ENCODE measurements at regions not wholly inside any gene's neighbourhood (a gene's known extent, or its start where the extent isn't known, plus 50 kb on each side); places are given as distances from the start of the nearest gene placed in this dataset.
"Not testable (repeated sequence)": the region's sequence is repeated elsewhere in the genome, so short reads cannot be mapped to it uniquely, and the experiment has no call there.

DNA sequence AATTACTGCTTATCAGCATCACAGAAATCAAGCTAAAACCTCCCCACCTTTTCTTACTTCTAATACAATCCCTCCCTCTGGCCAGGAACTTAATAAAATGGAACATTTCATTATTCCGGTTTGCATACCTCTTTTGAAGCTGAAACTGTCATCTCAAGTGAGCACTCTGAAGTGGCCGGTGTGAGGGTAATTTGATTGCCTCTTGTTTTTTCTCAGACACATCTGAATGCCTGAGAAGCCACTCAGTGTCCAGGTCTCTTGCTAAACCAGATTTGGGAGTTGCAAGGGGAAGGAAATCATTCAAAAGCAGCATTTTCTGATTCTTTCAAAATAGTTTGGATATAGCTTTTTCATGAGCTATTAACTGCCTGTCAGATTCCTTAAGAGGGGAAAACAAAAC lies 190.3 kb downstream of the C1D start:
- no peak for DNase-seq (ENCODE audit: low spot score)

DNA sequence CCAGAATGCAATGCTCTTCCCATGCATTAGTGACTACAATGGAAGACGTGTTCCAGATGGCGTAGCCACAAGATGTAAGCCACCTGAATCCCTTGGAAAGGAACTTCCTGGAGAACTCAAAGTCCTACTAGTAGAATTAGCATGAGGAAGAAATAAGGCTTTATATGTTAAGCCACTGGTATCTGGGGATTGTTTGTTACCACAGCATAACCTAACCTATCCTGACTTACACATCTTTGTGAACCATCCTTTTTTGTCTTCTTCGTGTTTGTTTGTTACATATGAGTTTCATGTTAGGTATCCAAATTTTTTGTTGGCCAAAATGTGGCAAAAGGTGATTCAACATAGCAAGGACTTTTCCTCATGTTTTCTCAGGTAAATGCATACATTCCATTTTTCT lies 188.9 kb downstream of the C1D start:
- no peak for DNase-seq (ENCODE audit: low spot score)

DNA sequence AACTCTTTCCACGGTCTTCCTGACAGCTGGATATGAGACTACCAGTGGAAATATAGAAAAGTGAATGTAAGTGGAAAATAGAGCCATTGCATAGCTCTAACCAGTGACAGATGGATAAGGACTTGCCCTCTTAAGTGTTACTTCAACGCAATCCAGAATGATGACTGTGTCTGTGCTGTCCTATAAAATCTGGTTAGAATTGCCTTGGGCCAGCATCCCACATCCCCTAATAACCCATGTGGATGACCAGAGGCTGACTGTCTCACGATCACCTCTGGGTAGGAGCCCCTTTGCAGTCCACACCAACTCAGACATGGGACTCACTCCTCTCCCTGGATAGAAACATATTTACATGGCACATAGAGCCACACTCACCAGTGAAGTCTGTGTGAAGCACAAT lies 186.6 kb downstream of the C1D start:
- no peak for DNase-seq (ENCODE audit: low spot score)

DNA sequence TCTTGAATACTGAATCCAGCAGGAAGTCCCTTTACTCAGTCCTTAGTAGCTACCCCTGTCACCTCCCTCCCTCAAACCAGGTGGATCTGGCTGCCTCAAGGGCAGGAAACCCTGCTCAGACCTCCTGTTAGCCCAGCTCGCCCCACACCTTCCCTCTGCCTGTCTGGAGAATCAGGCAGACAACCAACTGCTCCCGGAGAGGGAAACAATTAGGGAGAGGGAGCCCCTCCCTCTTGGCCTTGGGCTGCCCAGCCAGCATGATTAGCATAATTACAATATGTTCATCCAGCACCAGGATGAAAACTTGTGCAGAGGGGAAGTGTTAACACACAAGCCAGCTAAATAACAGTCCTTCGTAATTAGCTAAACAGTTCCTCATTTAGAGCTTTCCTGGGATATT lies 185.5 kb downstream of the C1D start:
- no peak for DNase-seq (ENCODE audit: low spot score)

DNA sequence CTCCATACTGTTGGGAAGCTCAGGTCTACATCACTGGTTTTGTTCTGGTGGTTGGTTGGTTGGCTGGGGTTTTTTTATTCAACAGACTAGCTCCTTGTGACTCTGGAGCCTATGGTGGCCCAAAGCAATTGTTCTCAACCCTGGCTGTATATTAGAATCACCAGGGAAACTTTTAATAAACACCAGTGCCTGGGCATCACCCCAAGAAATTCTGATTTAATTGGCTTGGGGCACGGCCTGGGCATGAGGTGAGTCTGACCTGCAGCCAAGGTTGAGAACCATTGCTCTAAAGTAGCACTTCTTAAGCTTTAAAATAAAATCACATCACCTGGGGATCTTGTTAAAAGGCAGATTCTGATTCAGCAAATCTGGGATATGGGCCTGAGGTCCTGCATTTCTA lies 184.1 kb downstream of the C1D start:
- DNase-seq (ENCODE audit: low spot score): no peak

DNA sequence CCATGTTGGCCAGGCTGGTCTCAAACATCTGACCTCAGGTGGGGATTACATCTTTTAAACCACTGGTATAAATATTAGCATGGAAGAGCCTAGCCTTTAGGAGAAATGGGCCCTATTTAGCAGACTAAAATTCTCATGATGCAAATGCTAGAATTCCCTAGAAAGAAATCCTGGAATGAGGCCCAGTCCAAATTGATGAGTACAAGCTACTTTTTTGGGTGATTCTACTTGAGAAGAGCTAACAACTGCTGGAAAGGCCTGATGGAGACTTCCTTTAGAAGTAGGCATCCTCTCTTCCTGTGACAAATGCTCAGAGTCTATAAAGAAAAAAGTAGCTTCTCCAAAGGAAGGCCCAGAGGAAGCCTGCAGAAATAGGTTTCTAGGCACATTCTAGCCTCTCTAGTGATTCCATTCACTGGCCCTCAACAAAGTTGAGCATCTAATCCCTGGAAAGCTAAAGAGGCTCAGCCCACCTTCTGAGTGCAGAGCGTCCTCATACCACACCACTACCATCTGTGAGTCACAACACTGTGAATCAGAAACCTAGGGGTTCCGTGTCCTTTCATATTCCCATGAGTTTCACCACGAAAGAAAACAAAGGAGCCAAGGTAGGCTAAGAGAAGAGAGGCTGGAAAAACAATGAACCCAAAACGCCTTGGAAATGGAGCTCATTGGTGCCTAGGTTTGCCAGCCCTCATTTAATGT lies 183.1 kb downstream of the C1D start:
- DNase-seq (ENCODE audit: low spot score): no peak

DNA sequence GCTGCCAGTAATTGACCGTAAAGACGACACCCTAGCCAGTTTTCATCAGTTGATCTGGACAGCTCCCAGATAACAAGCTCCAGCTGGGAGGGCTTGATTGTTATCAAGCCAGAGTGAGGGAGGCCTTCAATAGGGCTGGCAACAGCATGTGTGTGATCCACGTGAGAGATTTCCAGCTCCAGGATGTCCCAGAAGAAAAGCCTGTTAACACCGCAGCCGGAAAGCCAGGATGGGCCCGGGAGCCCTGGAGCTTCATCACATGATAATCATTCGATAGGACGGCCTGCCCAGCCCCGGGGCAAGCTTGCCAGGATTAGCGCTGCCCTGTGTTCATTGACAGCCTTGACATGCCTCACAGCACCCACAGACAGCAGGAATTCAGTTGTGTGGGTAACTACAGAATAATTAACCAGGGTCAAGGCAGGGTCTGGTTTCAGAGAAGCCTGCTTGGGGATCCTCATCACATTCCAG lies 182.5 kb downstream of the C1D start:
- no peak for DNase-seq (ENCODE audit: low spot score)

DNA sequence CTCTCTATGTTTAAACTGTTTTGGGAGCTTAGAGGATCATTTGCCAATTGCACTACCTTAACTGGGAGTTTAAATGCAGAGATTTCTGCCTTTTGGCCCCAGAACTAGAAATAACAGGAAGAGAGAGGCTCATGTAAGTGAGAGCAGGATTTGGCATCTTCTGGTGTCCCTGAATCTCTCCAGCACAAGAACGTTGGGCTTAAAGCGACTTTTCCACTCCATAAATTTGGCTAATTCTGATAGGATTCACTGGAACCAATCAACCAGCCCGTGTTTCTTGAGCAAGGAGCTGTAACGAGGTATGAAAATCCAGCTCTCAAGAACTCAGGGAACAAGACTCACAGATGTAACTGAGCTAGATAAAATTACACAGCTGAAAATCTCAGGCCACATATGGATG lies 181.0 kb downstream of the C1D start:
- DNase-seq (ENCODE audit: low spot score): no peak

DNA sequence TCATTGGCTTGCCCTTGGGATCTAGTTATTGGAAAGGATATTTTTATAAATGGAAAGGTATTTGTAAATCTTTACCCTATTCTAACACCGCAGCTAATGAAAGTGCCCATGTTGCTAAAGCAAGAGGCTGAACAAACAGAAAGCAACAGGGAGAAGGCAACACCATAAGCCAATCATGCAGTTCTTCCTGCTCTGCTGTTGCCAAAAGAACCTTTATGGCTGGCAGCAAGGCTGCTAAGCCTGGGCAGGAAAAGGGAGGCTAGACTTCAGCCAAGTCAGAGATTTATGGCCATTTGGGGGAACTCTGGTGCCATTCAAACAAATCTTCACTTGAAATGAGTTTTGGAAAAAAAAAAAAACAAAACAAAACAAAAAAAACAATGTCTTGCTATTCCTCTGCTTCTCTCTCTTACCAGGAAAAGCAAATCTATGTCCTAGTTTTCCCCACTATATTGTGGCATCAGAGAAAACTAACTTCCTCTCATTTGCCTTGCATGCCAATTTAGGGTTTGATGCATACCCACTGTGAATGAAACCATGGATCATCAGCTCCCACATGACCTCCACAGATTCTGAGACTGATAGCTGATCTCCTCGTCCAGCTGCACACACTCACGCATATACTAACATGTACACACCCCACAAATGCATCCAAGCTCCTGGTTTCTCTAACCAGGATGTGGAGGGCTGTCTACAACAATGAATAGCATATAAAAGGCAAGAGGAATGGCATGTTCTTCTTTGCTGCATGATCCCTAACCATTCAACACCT lies 179.3 kb downstream of the C1D start:
- no peak for DNase-seq (ENCODE audit: low spot score)

DNA sequence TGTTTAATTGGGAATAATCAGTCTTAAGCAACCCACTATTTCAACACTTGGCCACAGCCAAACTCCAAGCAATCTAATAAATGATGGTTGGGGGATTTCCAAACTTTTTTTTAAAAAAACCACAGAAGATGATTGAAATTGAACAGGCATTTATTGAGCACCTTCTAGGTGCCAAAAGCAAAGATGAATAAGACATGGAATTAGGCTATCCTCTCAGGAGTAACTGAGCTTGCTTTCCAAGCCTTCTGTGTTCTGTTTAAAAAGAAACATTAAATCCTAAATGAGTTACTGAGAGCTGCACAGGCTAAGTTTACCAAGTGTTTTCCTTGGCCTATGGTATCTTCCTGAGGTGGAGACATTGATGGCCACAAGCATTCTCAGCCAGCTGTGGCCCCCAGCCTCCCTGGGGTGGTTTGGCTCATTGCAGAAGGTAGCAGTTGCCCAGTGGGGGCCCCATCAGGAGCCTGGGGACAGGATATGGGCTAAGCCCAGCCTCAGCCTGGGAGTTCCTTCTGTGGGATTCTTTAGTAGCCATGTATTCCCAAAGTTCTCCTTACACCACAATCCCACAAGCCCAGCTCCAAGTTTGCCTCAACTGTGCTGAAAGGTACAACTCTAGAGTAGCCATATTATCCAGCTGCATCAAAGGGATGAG lies 174.3 kb downstream of the C1D start:
- DNase-seq (ENCODE audit: low spot score): no peak

DNA sequence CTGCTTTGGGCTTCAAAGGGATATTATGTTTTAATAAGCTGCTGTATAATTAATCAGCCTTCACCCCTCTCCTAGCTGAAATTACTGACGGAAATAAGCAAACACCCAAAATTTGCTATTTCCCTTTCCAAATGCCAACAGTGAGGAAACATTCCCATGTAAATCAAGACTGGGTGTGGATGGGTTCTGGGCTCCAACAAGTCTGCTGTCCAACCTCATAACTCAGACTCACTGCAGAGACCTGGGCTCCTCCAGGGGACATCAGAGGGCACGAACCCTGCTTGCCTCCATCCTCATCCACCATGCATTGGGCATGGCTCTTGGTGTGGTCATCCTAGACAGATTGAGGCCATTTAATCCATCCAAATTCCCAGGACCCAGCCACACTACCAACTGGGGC lies 173.7 kb downstream of the C1D start:
- DNase-seq (ENCODE audit: low spot score): no peak

DNA sequence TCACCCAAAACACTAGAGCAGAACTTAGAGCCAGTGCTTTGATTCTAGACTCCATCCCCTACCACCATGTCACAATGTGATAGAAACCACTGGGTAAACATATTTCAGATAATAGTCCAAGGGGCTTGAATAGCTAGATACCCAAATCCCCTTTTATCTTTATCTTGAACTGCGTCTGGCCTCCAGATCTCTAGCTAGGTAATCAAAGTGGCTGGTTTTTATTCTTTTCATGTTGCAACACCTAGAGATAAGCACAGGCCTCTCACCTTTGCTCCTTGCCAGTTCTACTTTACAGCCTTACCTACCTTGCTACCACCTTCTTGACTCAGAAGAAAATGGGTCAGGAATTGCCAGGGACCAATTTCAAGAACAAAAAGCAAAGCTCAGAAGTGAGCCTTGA lies 171.2 kb downstream of the C1D start:
- DNase-seq (ENCODE audit: low spot score): peak; percentile 21

DNA sequence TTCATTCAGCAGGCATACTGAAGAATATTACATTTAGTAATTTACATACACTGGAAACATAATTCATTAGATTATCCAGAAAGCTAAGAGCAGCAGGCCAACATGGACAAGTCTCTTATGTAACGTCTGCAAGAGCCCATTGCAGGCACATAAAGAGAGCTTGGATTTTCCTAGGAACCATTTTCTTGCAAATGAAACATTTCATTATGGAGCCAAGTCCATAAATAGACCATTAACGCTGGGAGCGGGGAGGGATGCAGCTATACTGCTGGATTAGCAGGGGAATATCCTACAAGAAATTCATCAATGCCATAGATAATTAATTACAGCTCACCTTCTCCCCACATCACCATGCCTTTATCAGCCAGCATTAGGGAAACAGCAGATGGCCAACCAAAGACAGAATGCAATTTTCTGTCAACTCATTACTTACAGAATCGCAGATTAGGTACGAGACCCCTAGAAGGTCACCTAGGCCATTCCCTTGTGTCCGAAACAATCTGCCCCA lies 170.4 kb downstream of the C1D start:
- no peak for DNase-seq (ENCODE audit: low spot score)

DNA sequence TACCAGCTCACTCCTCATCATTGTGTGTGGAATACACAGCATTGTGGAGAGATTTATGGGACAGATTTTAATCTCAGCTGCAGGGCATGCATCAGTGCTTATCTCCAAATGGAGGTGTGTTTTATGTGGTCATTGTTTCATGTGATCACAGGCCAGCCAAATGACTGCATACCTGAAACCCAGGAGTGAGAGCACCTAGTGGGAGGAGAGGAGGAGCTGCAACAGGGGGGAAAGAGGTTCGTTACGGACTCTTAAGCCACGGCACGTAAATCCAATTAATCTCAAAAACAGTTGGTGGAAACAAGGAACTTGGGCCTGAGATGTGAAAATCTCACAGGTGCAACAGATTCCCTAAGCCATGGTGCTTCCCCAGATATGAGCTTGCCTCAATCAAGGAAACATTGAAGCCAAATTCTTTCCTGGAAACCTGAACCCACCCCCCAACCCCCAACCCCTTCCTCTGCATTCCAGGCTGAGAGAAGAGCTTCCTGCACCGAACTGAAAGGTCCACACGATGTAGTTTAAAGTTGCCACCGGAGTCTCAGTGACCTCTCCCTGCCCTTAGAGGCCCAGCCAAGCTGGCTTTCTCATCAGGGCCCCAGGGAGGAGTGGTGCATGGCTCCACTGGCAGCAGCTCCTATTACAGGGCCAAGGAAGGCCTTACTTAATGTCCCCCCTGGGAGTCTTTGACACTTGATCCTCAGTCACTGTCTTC lies 167.4 kb downstream of the C1D start:
- no peak for DNase-seq (ENCODE audit: low spot score)

DNA sequence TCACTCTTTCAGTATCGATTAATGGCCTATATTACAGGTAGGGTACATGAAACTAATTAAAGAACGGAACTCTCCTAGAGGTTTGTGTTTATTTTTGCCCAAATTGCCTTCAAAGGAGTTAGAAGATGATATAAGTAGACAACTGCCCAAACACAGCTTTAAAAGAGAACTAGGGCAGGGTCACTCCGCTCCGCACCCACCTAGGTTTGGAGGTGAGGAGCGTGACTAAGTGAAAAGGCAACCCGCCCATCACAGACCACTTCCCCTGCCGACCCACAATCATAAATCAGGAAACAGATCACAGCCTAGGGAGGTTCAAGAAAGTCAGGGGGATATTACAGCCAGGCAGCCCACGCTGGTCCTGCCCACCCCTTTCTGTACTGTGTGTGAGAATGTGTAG lies 166.7 kb downstream of the C1D start:
- DNase-seq (ENCODE audit: low spot score): no peak

DNA sequence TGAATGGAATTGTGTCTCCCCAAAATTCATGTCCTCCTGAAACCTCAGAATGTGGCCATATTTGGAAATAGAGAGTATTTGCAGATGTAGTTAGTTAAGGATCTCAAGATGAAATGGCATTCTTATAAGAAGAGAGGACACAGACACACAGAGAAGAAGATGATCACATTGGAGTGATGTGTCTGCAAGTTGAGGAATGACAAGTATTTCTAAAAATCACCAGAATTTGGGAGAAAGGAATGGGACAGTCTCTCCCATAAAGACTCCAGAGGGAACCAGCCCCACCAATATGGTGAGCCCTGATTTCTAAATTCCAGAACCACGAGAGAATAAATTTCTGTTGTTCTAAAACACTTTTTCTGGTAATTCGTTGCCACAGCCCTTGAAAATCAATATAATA lies 166.3 kb downstream of the C1D start:
- no peak for DNase-seq (ENCODE audit: low spot score)

DNA sequence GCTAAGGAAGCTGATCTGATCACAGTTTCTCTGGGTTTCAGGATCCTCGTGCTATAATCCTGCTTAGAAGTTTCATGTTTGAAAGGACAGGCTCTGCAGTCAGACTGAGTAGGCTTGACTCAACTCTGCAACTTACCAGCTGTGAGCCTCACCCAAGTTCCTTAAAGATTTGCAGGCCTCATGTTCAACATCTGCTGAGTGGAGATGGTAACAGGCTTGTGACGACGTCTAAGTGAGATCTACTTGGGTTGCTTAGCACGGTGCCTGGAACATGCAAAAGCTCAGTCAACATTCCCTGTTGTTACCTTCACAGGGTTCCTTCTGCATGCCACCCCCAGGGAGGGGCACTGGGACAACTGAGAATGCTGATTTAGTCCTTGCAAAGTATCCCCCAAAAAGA lies 164.2 kb downstream of the C1D start:
- DNase-seq (ENCODE audit: low spot score): no peak

DNA sequence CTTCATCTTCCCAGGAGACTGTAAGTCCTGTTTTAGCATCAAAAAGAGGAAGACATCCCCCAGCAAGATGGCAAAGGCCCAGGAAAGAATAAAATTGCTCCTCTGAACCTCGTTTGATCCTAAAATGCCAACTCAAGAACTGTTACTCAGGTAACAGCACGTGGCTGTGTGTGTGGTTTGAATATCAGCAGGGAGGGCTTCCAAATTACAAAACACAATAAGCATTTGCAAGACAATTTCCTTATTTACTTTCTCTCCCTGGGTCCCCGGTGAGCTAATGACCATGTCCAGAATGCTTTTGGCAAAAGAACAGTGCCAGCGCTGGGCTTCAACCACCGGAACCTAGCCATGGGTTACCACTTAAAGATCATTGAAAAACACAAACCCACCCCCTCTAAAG lies 163.6 kb downstream of the C1D start:
- DNase-seq (ENCODE audit: low spot score): no peak

DNA sequence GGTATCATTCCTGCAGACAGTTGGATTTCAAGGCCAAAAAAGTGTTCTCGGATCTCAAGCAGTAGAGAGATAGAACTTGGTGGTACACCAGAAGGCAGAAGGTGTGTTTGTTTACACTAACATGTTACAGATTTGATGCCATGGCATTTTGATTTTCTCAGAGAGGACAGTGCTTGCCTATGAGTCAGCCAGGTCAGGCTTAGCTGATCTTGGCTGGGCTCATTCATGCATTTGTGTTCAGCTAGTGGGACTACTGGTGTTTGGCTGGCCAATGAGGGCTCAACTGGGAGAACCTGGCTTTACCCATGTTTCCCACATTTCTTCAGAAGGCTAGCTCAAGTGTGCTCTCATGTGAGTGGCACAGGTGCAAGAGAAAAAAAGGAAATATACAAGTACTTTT lies 162.0 kb downstream of the C1D start:
- no peak for DNase-seq (ENCODE audit: low spot score)

DNA sequence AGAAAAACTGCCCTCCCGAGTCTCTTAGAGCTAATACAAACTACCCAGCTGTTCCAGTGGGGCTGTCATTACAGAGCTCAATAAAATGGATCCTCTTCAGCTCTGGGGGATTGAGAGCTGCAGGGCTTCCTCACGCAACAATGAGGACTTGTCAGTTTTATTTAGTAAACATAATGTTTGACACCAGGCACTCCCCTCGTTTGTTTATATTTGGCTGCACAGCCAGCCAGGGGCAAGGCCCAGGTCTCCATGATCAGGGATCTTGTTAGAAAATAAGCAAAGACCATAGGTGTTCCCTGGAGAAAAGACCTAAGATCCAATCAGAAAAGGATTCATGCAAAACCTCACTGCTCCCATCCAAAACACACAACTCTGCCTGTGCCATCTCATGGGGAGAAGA lies 158.2 kb downstream of the C1D start:
- no peak for DNase-seq (ENCODE audit: low spot score)

DNA sequence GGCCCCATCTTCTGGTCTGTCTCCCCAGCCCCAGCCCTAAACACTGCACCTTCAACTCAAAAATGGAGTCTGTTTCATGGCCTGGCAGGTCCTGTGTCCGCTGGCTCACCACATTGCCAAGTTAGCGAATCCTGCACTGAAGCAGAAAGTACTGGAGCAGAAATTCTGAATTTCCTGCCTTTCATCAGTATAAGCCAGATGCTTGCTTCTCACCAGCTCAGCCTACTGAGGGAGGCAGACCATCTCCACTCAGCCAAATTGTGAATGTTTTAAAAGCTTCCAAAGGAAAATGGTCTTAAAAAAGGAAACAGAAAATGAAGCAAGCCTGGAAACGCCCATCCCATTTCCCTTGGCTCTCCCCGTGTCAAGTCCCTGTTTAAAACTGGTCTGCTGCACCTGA lies 157.8 kb downstream of the C1D start:
- DNase-seq (ENCODE audit: low spot score): no peak

DNA sequence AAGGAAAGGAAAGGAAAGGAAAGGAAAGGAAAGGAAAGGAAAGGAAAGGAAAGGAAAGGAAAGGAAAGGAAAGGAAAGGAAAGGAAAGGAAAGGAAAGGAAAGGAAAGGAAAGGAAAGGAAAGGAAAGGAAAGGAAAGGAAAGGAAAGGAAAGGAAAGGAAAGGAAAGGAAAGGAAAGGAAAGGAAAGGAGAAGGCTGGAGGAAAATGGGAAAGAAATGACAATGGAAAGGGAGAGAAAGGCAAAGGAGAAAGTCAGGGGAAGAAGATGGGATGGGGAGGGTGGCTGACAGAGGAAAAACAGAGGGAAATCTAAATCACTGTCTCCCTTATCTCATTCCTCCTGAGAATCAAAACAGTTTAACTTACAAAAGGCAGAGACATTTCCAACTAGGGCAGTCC lies 156.3 kb downstream of the C1D start:
- not testable (repeated sequence) for DNase-seq (ENCODE audit: low spot score)
